Type B pancreatic cell (in vitro differentiated cells): ENCODE measurements at regions not wholly inside any gene's neighbourhood (a gene's known extent, or its start where the extent isn't known, plus 50 kb on each side); places are given as distances from the start of the nearest gene placed in this dataset.

Source experiments
- DNase-seq: peaks from one replicate; pipeline ENCODE4 v3.0.0; 2021; ENCODE audit warnings: mixed read lengths; ENCODE audit not compliant: unreplicated experiment; ENCODE audit errors: extremely low spot score
- H3K27ac Mint-ChIP-seq: 2 replicates; pipeline ENCODE4 v1.8.0; 2021; ENCODE audit warnings: mild to moderate bottlenecking, mixed read lengths
- H3K27me3 Mint-ChIP-seq: 2 replicates; pipeline ENCODE4 v1.8.0; 2021; ENCODE audit warnings: mixed read lengths
- H3K36me3 Mint-ChIP-seq: 2 replicates; pipeline ENCODE4 v1.8.0; 2021; ENCODE audit warnings: mixed read lengths
- H3K4me1 Mint-ChIP-seq: one replicate; pipeline ENCODE4 v1.8.0; 2021; ENCODE audit warnings: mixed read lengths; ENCODE audit not compliant: unreplicated experiment
- H3K4me3 Mint-ChIP-seq: 2 replicates; pipeline ENCODE4 v1.8.0; 2021; ENCODE audit warnings: mild to moderate bottlenecking, mixed read lengths
- H3K9me3 Mint-ChIP-seq: 2 replicates; pipeline ENCODE4 v1.8.0; 2021; ENCODE audit warnings: mixed read lengths
- TF ChIP-seq, protein P1 (sequence below): fragments of 200-600 bp; sonication (generic); conservative IDR thresholded peaks from 2 replicates; pipeline ENCODE4 v1.5.0; 2021; ENCODE audit warnings: antibody characterized with exemption, mild to moderate bottlenecking

GRCh38 chr12:114757684-114758325, 73.8 kb upstream of the TBX3 start:
- no peak overlapping the region for H3K4me3 Mint-ChIP-seq
- H3K27me3 Mint-ChIP-seq: no peaks in the 10 kb centered on the region
- H3K27ac Mint-ChIP-seq: no peak overlapping the region
- no peaks in the 10 kb centered on the region for H3K36me3 Mint-ChIP-seq
- no peaks in the 10 kb centered on the region for H3K9me3 Mint-ChIP-seq
- DNase-seq: no peak
- TF ChIP-seq, protein P1, sequence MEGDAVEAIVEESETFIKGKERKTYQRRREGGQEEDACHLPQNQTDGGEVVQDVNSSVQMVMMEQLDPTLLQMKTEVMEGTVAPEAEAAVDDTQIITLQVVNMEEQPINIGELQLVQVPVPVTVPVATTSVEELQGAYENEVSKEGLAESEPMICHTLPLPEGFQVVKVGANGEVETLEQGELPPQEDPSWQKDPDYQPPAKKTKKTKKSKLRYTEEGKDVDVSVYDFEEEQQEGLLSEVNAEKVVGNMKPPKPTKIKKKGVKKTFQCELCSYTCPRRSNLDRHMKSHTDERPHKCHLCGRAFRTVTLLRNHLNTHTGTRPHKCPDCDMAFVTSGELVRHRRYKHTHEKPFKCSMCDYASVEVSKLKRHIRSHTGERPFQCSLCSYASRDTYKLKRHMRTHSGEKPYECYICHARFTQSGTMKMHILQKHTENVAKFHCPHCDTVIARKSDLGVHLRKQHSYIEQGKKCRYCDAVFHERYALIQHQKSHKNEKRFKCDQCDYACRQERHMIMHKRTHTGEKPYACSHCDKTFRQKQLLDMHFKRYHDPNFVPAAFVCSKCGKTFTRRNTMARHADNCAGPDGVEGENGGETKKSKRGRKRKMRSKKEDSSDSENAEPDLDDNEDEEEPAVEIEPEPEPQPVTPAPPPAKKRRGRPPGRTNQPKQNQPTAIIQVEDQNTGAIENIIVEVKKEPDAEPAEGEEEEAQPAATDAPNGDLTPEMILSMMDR: no peak
- H3K4me1 Mint-ChIP-seq: peaks cover 12% of the 10 kb centered on the region

DNA sequence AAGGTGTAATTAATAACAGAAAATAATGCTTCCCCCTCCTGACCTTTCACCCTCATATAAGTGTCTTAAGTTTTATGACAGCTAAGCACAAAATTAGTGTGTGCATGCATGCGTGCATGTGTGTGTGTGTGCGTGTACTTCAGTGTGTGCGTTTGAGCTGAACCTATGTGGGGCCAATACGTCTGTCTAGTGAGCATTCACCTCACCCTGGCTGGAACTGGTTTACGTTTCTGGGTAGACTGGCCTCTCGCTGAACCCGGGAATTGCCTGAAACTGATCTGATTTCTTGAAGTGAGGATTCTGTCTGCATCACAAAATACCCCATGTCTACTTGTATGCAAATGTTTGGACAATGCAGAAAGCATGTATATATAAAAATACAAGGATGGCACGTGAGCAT, 68.2 kb upstream of the TBX3 start:
- TF ChIP-seq, protein P1: no peak
- Mint-ChIP-seq H3K4me3 (peak overlapping the region; percentile 69), H3K4me1 (peaks cover 45% of the 10 kb centered on the region), H3K36me3 (no peaks in the 10 kb centered on the region), H3K27me3 (peaks cover 3% of the 10 kb centered on the region), H3K27ac (peak overlapping the region; percentile 49), H3K9me3 (no peaks in the 10 kb centered on the region)
- no peak for DNase-seq

- Mint-ChIP-seq H3K36me3 (no peaks in the 10 kb centered on the region), H3K27ac (peak overlapping the region; percentile 47), H3K4me3 (peak overlapping the region; percentile 69), H3K9me3 (no peaks in the 10 kb centered on the region), H3K27me3 (peaks cover 3% of the 10 kb centered on the region), H3K4me1 (peaks cover 47% of the 10 kb centered on the region)
- TF ChIP-seq, protein P1: no peak
- DNase-seq: no peak
Measured at GRCh38 chr12:114751712-114752111, 67.7 kb upstream of the TBX3 start.

- peaks cover 54% of the 10 kb centered on the region for H3K4me1 Mint-ChIP-seq
- peaks cover 3% of the 10 kb centered on the region for H3K27me3 Mint-ChIP-seq
- no peaks in the 10 kb centered on the region for H3K36me3 Mint-ChIP-seq
- DNase-seq: no peak
- no peaks in the 10 kb centered on the region for H3K9me3 Mint-ChIP-seq
- peak overlapping the region; percentile 28 for H3K27ac Mint-ChIP-seq
- H3K4me3 Mint-ChIP-seq: peak overlapping the region; percentile 32
- TF ChIP-seq, protein P1: no peak
Measured at GRCh38 chr12:114750917-114751316, 66.9 kb upstream of the TBX3 start.

GRCh38 chr12:114749065-114749464, 65.1 kb upstream of the TBX3 start:
- TF ChIP-seq, protein P1: no peak
- Mint-ChIP-seq H3K36me3 (no peaks in the 10 kb centered on the region), H3K9me3 (no peaks in the 10 kb centered on the region), H3K27ac (no peak overlapping the region), H3K4me1 (peaks cover 62% of the 10 kb centered on the region), H3K27me3 (peaks cover 3% of the 10 kb centered on the region), H3K4me3 (peak overlapping the region; percentile 18)
- DNase-seq: no peak
